WTC11 (cell line): ENCODE measurements at regions not wholly inside any gene's neighbourhood (a gene's known extent, or its start where the extent isn't known, plus 50 kb on each side); places are given as distances from the start of the nearest gene placed in this dataset.

Experiments
- CREM ChIP-seq: sonication (generic); formaldehyde crosslinking; IDR thresholded peaks from 2 replicates; pipeline ENCODE4 v1.8.1; 2022; ENCODE audit warnings: mild to moderate bottlenecking, missing genetic modification reagents, moderate library complexity
- ELF4 ChIP-seq: sonication (generic); formaldehyde crosslinking; IDR thresholded peaks from 2 replicates; pipeline ENCODE4 v1.8.1; 2022; ENCODE audit warnings: low read depth, mild to moderate bottlenecking, moderate library complexity, missing genetic modification reagents
- JUN ChIP-seq: sonication (generic); formaldehyde crosslinking; IDR thresholded peaks from 2 replicates; pipeline ENCODE4 v1.8.0; 2023; ENCODE audit warnings: mild to moderate bottlenecking, missing genetic modification reagents
- NFE2L1 ChIP-seq: sonication (generic); formaldehyde crosslinking; IDR thresholded peaks from 2 replicates; pipeline ENCODE4 v1.8.1; 2023; ENCODE audit warnings: missing genetic modification reagents
- OVOL2 ChIP-seq: fragments of 250-450 bp; sonication (Bioruptor Pico); IDR thresholded peaks from 2 replicates; pipeline ENCODE4 v1.9.0; 2021; ENCODE audit warnings: mild to moderate bottlenecking, borderline replicate concordance
- ZBTB21 ChIP-seq: sonication (generic); formaldehyde crosslinking; IDR thresholded peaks from 2 replicates; pipeline ENCODE4 v1.8.1; 2023; ENCODE audit warnings: mild to moderate bottlenecking, missing genetic modification reagents, borderline replicate concordance
- TF ChIP-seq, protein P1 (sequence below): sonication (generic); formaldehyde crosslinking; IDR thresholded peaks from 2 replicates; pipeline ENCODE4 v1.8.1; 2023; ENCODE audit warnings: mild to moderate bottlenecking, missing genetic modification reagents, borderline replicate concordance
- TF ChIP-seq, protein P2 (sequence below): sonication (generic); formaldehyde crosslinking; IDR thresholded peaks from 2 replicates; pipeline ENCODE4 v1.8.0; 2022; ENCODE audit warnings: mild to moderate bottlenecking, missing genetic modification reagents
- TF ChIP-seq, protein P3 (sequence below): fragments of 200-600 bp; IDR thresholded peaks from 2 replicates; pipeline ENCODE4 v1.8.0; 2022; ENCODE audit warnings: antibody characterized with exemption
- TF ChIP-seq, protein P4 (sequence below): sonication (generic); formaldehyde crosslinking; IDR thresholded peaks from 2 replicates; pipeline ENCODE4 v1.8.1; 2022; ENCODE audit warnings: missing genetic modification reagents, borderline replicate concordance
- TF ChIP-seq, protein P5 (sequence below): sonication (generic); formaldehyde crosslinking; IDR thresholded peaks from 2 replicates; pipeline ENCODE4 v1.8.1; 2023; ENCODE audit warnings: mild to moderate bottlenecking, missing genetic modification reagents, moderate library complexity
- TF ChIP-seq, protein P6 (sequence below): sonication (generic); formaldehyde crosslinking; IDR thresholded peaks from 2 replicates; pipeline ENCODE4 v1.8.1; 2022; ENCODE audit warnings: low read depth, missing genetic modification reagents, borderline replicate concordance

DNA sequence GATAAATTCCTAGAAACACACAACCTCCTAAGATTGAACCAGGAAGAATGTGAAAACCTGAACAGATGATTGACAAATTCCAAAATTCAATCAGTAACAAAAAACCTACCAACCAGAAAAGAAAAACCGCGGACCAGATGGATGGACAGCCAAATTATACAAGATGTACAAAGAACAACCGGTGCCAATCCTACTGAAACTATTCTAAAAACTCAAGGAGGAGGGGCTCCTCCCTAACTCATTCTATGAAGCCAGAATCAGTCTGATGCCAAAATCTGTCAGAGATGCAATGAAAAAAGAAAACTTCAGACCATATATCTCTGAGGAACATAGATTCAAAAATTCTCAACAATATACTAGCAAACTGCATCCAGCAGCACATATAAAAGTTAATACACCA lies 262.4 kb upstream of the DAB1 start:
- TF ChIP-seq, protein P1, sequence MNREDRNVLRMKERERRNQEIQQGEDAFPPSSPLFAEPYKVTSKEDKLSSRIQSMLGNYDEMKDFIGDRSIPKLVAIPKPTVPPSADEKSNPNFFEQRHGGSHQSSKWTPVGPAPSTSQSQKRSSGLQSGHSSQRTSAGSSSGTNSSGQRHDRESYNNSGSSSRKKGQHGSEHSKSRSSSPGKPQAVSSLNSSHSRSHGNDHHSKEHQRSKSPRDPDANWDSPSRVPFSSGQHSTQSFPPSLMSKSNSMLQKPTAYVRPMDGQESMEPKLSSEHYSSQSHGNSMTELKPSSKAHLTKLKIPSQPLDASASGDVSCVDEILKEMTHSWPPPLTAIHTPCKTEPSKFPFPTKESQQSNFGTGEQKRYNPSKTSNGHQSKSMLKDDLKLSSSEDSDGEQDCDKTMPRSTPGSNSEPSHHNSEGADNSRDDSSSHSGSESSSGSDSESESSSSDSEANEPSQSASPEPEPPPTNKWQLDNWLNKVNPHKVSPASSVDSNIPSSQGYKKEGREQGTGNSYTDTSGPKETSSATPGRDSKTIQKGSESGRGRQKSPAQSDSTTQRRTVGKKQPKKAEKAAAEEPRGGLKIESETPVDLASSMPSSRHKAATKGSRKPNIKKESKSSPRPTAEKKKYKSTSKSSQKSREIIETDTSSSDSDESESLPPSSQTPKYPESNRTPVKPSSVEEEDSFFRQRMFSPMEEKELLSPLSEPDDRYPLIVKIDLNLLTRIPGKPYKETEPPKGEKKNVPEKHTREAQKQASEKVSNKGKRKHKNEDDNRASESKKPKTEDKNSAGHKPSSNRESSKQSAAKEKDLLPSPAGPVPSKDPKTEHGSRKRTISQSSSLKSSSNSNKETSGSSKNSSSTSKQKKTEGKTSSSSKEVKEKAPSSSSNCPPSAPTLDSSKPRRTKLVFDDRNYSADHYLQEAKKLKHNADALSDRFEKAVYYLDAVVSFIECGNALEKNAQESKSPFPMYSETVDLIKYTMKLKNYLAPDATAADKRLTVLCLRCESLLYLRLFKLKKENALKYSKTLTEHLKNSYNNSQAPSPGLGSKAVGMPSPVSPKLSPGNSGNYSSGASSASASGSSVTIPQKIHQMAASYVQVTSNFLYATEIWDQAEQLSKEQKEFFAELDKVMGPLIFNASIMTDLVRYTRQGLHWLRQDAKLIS: no peak
- TF ChIP-seq OVOL2 (CRISPR knock-in tag) (no peak), ELF4 (CRISPR knock-in tag) (no peak), ZBTB21 (CRISPR knock-in tag) (no peak), CREM (CRISPR knock-in tag) (no peak), JUN (CRISPR knock-in tag) (no peak), NFE2L1 (CRISPR knock-in tag) (no peak)
- TF ChIP-seq, protein P2, sequence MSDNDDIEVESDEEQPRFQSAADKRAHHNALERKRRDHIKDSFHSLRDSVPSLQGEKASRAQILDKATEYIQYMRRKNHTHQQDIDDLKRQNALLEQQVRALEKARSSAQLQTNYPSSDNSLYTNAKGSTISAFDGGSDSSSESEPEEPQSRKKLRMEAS: no peak
- TF ChIP-seq, protein P3, sequence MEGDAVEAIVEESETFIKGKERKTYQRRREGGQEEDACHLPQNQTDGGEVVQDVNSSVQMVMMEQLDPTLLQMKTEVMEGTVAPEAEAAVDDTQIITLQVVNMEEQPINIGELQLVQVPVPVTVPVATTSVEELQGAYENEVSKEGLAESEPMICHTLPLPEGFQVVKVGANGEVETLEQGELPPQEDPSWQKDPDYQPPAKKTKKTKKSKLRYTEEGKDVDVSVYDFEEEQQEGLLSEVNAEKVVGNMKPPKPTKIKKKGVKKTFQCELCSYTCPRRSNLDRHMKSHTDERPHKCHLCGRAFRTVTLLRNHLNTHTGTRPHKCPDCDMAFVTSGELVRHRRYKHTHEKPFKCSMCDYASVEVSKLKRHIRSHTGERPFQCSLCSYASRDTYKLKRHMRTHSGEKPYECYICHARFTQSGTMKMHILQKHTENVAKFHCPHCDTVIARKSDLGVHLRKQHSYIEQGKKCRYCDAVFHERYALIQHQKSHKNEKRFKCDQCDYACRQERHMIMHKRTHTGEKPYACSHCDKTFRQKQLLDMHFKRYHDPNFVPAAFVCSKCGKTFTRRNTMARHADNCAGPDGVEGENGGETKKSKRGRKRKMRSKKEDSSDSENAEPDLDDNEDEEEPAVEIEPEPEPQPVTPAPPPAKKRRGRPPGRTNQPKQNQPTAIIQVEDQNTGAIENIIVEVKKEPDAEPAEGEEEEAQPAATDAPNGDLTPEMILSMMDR: no peak
- TF ChIP-seq, protein P4, sequence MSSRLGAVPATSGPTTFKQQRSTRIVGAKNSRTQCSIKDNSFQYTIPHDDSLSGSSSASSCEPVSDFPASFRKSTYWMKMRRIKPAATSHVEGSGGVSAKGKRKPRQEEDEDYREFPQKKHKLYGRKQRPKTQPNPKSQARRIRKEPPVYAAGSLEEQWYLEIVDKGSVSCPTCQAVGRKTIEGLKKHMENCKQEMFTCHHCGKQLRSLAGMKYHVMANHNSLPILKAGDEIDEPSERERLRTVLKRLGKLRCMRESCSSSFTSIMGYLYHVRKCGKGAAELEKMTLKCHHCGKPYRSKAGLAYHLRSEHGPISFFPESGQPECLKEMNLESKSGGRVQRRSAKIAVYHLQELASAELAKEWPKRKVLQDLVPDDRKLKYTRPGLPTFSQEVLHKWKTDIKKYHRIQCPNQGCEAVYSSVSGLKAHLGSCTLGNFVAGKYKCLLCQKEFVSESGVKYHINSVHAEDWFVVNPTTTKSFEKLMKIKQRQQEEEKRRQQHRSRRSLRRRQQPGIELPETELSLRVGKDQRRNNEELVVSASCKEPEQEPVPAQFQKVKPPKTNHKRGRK: no peak
- TF ChIP-seq, protein P5, sequence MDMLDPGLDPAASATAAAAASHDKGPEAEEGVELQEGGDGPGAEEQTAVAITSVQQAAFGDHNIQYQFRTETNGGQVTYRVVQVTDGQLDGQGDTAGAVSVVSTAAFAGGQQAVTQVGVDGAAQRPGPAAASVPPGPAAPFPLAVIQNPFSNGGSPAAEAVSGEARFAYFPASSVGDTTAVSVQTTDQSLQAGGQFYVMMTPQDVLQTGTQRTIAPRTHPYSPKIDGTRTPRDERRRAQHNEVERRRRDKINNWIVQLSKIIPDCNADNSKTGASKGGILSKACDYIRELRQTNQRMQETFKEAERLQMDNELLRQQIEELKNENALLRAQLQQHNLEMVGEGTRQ (CRISPR knock-in tag): no peak
- TF ChIP-seq, protein P6, sequence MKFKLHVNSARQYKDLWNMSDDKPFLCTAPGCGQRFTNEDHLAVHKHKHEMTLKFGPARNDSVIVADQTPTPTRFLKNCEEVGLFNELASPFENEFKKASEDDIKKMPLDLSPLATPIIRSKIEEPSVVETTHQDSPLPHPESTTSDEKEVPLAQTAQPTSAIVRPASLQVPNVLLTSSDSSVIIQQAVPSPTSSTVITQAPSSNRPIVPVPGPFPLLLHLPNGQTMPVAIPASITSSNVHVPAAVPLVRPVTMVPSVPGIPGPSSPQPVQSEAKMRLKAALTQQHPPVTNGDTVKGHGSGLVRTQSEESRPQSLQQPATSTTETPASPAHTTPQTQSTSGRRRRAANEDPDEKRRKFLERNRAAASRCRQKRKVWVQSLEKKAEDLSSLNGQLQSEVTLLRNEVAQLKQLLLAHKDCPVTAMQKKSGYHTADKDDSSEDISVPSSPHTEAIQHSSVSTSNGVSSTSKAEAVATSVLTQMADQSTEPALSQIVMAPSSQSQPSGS: no peak
